ENCODE measurements at regions not wholly inside any gene's neighbourhood (a gene's known extent, or its start where the extent isn't known, plus 50 kb on each side); places are given as distances from the start of the nearest gene placed in this dataset.

GRCh38 chr22:44615602-44616180, 86.3 kb upstream of the PRR5 start:
- peaks cover 12% of the 10 kb centered on the region for H3K4me1 ChIP-seq (ENCODE audit: control insufficient read depth, insufficient read depth, low read length)
- H3K4me3 ChIP-seq (ENCODE audit: low read length) = no peak overlapping the region
- WGBS (ENCODE audit: insufficient coverage) = 85% methylated on average over 6 of the region's 8 CpGs
- H3K27me3 ChIP-seq (ENCODE audit: control insufficient read depth, insufficient read depth, low read length) = peaks cover 7% of the 10 kb centered on the region
- peaks cover 27% of the 10 kb centered on the region for H3K9me3 ChIP-seq (replicated peaks; ENCODE audit: control insufficient read depth, low read depth, low read length)
- H3K36me3 ChIP-seq (ENCODE audit: control insufficient read depth, insufficient read depth, low read length) = no peaks in the 10 kb centered on the region
- no peak overlapping the region for H3K27ac ChIP-seq (ENCODE audit: low read length)
- DNase-seq = no peak

DNA sequence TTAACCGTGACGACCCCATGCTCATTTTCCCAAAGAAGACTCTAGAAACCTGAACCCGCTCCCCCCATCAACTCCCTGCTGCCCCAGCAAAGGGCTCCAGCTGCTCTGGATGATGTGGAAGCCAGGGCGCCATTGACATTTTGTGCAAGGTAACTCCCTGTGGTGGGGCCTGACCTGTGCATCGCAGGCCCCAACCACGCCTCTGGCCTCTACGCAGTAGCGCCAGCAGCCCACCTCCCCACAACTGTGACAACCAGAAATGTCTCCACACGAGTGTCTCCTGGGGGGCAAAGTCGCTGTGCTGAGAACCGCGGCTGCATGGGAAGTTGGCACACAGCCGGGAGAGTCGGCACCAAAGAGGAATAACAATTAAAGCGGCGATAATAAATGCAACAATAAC, 86.9 kb upstream of the PRR5 start:
- no peaks in the 10 kb centered on the region for H3K36me3 ChIP-seq (ENCODE audit: control insufficient read depth, insufficient read depth, low read length)
- H3K27ac ChIP-seq (ENCODE audit: low read length) = no peak overlapping the region
- peaks cover 5% of the 10 kb centered on the region for H3K27me3 ChIP-seq (ENCODE audit: control insufficient read depth, insufficient read depth, low read length)
- no peak for DNase-seq
- H3K4me3 ChIP-seq (ENCODE audit: low read length) = no peak overlapping the region
- WGBS (ENCODE audit: insufficient coverage) = 92% methylated on average over 11 of the region's 16 CpGs
- H3K4me1 ChIP-seq (ENCODE audit: control insufficient read depth, insufficient read depth, low read length) = peaks cover 6% of the 10 kb centered on the region
- H3K9me3 ChIP-seq (replicated peaks; ENCODE audit: control insufficient read depth, low read depth, low read length) = peaks cover 27% of the 10 kb centered on the region

GRCh38 chr22:44613196-44613595, 88.8 kb upstream of the PRR5 start:
- Histone ChIP-seq H3K9me3 (replicated peaks; ENCODE audit: control insufficient read depth, low read depth, low read length) (peaks cover 27% of the 10 kb centered on the region), H3K4me1 (ENCODE audit: control insufficient read depth, insufficient read depth, low read length) (peaks cover 7% of the 10 kb centered on the region), H3K27me3 (ENCODE audit: control insufficient read depth, insufficient read depth, low read length) (no peaks in the 10 kb centered on the region), H3K36me3 (ENCODE audit: control insufficient read depth, insufficient read depth, low read length) (no peaks in the 10 kb centered on the region), H3K4me3 (ENCODE audit: low read length) (no peak overlapping the region), H3K27ac (ENCODE audit: low read length) (no peak overlapping the region)
- no peak for DNase-seq
- no CpG with 5 or more reads among the region's 2 CpGs for WGBS (ENCODE audit: insufficient coverage)

DNA sequence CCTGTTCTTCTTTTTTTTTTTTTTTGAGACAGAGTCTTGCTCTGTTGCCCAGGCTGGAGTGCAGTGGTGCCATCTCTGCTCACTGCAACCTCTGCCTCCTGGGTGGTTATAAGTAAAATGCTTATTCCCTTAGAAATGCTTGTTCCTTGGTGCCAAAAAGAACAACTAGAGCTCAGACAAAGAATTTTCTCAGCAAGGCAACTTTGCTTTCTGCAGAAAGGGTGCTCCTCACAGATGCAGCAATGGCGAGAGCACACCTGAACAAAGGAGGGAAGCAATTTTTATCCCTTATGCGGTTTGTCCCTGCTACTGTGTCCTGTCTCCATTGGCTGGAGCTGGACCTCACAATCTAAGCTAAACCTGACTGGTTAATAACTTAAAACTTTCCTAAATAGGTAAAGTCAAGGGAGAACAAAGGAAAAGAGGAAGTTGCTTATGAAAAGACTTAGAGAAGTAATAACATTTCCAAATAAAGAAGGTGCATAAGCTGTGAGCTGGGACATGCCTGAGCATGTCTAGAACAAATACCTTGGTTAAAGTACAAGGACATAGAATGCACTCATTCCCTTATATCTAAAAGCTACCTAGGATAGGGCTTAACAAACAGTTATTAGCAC, 90.0 kb upstream of the PRR5 start:
- Histone ChIP-seq H3K27me3 (ENCODE audit: control insufficient read depth, insufficient read depth, low read length) (no peaks in the 10 kb centered on the region), H3K27ac (ENCODE audit: low read length) (no peak overlapping the region), H3K4me1 (ENCODE audit: control insufficient read depth, insufficient read depth, low read length) (peaks cover 7% of the 10 kb centered on the region), H3K9me3 (replicated peaks; ENCODE audit: control insufficient read depth, low read depth, low read length) (peaks cover 27% of the 10 kb centered on the region), H3K36me3 (ENCODE audit: control insufficient read depth, insufficient read depth, low read length) (no peaks in the 10 kb centered on the region), H3K4me3 (ENCODE audit: low read length) (no peak overlapping the region)
- 100% methylated on average over 1 of the region's 2 CpGs for WGBS (ENCODE audit: insufficient coverage)
- DNase-seq = no peak

DNA sequence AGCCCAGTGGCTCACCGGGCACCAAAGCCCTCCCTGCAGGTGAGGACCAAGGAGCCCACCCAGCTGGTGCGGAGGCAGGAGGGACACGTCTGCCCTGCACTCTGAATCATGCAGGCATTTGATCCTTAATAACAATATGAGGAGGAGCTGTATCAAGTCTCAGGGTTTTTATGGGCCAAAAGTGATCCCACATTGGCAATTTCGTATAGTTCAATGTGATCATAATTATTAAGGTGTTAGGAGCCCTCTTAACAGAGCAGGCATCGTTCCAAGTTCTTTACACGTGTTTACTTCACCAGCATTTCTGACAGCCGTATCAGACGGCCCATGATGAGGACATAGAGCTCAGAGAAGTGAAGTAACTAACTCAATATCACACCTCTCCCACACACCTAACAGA, 91.9 kb upstream of the PRR5 start:
- H3K9me3 ChIP-seq (replicated peaks; ENCODE audit: control insufficient read depth, low read depth, low read length) = peaks cover 25% of the 10 kb centered on the region
- DNase-seq = no peak
- 100% methylated on average over 3 of the region's 8 CpGs for WGBS (ENCODE audit: insufficient coverage)

DNA sequence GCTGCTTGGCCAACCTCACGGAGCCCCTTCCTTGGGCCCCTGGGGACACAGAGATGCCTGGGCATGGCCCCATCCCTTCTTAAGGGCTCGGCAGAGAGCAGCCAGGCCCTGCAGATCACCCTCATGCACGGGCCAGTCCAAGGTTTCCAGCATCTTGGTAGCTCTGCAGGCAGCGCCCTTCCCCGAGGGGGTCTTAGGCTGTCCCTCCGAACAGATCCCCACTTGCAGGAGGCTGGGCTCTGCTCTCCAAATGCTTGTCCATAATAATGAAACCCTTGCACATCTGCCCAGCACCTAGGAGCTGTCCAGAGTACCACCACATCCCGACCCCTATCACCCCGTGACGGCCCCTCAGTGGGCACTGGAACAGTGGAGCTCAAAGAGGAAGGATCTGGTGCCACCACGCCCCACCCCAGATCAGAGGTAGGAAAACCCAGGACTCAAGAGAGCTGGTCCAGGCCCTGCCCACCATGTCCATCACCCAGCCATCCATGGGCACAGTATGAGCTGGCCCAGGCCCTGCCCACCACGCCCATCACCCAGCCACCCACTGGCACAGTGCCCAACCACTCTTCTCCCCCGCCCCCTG, 92.5 kb upstream of the PRR5 start:
- no peak for DNase-seq
- H3K36me3 ChIP-seq (ENCODE audit: control insufficient read depth, insufficient read depth, low read length) = no peaks in the 10 kb centered on the region
- no peak overlapping the region for H3K27ac ChIP-seq (ENCODE audit: low read length)
- peaks cover 17% of the 10 kb centered on the region for H3K4me1 ChIP-seq (ENCODE audit: control insufficient read depth, insufficient read depth, low read length)
- peaks cover 20% of the 10 kb centered on the region for H3K9me3 ChIP-seq (replicated peaks; ENCODE audit: control insufficient read depth, low read depth, low read length)
- H3K4me3 ChIP-seq (ENCODE audit: low read length) = no peak overlapping the region
- H3K27me3 ChIP-seq (ENCODE audit: control insufficient read depth, insufficient read depth, low read length) = peaks cover 4% of the 10 kb centered on the region
- 58% methylated on average over 11 of the region's 12 CpGs for WGBS (ENCODE audit: insufficient coverage)

More for the DNA sequence above, 91.9 kb upstream of the PRR5 start:
- H3K27ac ChIP-seq (ENCODE audit: low read length) = no peak overlapping the region
- no peaks in the 10 kb centered on the region for H3K36me3 ChIP-seq (ENCODE audit: control insufficient read depth, insufficient read depth, low read length)
- H3K4me1 ChIP-seq (ENCODE audit: control insufficient read depth, insufficient read depth, low read length) = peaks cover 16% of the 10 kb centered on the region
- peaks cover 4% of the 10 kb centered on the region for H3K27me3 ChIP-seq (ENCODE audit: control insufficient read depth, insufficient read depth, low read length)
- H3K4me3 ChIP-seq (ENCODE audit: low read length) = no peak overlapping the region

GRCh38 chr22:44608597-44609399, 93.2 kb upstream of the PRR5 start:
- H3K4me1 ChIP-seq (ENCODE audit: control insufficient read depth, insufficient read depth, low read length) = peaks cover 17% of the 10 kb centered on the region
- H3K27ac ChIP-seq (ENCODE audit: low read length) = no peak overlapping the region
- peaks cover 4% of the 10 kb centered on the region for H3K27me3 ChIP-seq (ENCODE audit: control insufficient read depth, insufficient read depth, low read length)
- peak; percentile 46 for DNase-seq
- WGBS (ENCODE audit: insufficient coverage) = 28% methylated on average over 12 of the region's 13 CpGs
- no peaks in the 10 kb centered on the region for H3K36me3 ChIP-seq (ENCODE audit: control insufficient read depth, insufficient read depth, low read length)
- H3K9me3 ChIP-seq (replicated peaks; ENCODE audit: control insufficient read depth, low read depth, low read length) = peaks cover 15% of the 10 kb centered on the region
- H3K4me3 ChIP-seq (ENCODE audit: low read length) = no peak overlapping the region

DNA sequence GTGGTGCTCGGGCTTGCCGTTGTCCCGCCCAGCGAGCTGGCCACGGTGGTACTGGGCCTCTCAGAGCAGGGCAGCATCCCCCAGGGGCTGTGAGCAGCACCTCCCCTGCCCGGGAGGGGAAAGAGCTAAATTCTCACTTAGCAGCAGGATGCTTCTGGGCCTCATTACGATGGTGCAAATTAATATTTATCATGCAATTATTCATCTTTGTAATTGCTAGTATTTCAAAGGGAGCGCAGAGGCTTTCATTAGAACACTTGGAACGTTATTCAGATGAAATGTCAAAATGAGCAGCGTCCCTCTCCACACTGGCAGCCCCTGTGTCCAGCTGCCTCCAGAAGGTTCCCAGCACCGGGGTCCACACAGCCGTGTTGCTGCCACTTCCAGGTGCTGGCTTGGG, 95.9 kb upstream of the PRR5 start:
- Histone ChIP-seq H3K4me1 (ENCODE audit: control insufficient read depth, insufficient read depth, low read length) (peaks cover 17% of the 10 kb centered on the region), H3K27ac (ENCODE audit: low read length) (no peak overlapping the region), H3K27me3 (ENCODE audit: control insufficient read depth, insufficient read depth, low read length) (peaks cover 4% of the 10 kb centered on the region), H3K36me3 (ENCODE audit: control insufficient read depth, insufficient read depth, low read length) (no peaks in the 10 kb centered on the region), H3K9me3 (replicated peaks; ENCODE audit: control insufficient read depth, low read depth, low read length) (no peaks in the 10 kb centered on the region), H3K4me3 (ENCODE audit: low read length) (no peak overlapping the region)
- no peak for DNase-seq
- 64% methylated on average over 4 of the region's 12 CpGs for WGBS (ENCODE audit: insufficient coverage)

GRCh38 chr22:44605486-44605885, 96.5 kb upstream of the PRR5 start:
- Histone ChIP-seq H3K9me3 (replicated peaks; ENCODE audit: control insufficient read depth, low read depth, low read length) (no peaks in the 10 kb centered on the region), H3K4me3 (ENCODE audit: low read length) (no peak overlapping the region), H3K27ac (ENCODE audit: low read length) (no peak overlapping the region), H3K27me3 (ENCODE audit: control insufficient read depth, insufficient read depth, low read length) (peaks cover 4% of the 10 kb centered on the region), H3K36me3 (ENCODE audit: control insufficient read depth, insufficient read depth, low read length) (no peaks in the 10 kb centered on the region), H3K4me1 (ENCODE audit: control insufficient read depth, insufficient read depth, low read length) (peaks cover 20% of the 10 kb centered on the region)
- WGBS (ENCODE audit: insufficient coverage) = 52% methylated on average over 9 of the region's 9 CpGs
- DNase-seq = no peak

GRCh38 chr22:44604991-44605390, 97.0 kb upstream of the PRR5 start:
- H3K36me3 ChIP-seq (ENCODE audit: control insufficient read depth, insufficient read depth, low read length) = no peaks in the 10 kb centered on the region
- peaks cover 24% of the 10 kb centered on the region for H3K4me1 ChIP-seq (ENCODE audit: control insufficient read depth, insufficient read depth, low read length)
- no peaks in the 10 kb centered on the region for H3K9me3 ChIP-seq (replicated peaks; ENCODE audit: control insufficient read depth, low read depth, low read length)
- H3K27ac ChIP-seq (ENCODE audit: low read length) = no peak overlapping the region
- no peak overlapping the region for H3K4me3 ChIP-seq (ENCODE audit: low read length)
- peaks cover 4% of the 10 kb centered on the region for H3K27me3 ChIP-seq (ENCODE audit: control insufficient read depth, insufficient read depth, low read length)
- DNase-seq = no peak
- 65% methylated on average over 6 of the region's 6 CpGs for WGBS (ENCODE audit: insufficient coverage)

Data from muscle of leg (tissue), 3 donors.